H1 (cell line): ENCODE measurements at regions not wholly inside any gene's neighbourhood (a gene's known extent, or its start where the extent isn't known, plus 50 kb on each side); places are given as distances from the start of the nearest gene placed in this dataset.

Experiments used
- BCL11A ChIP-seq, 2 experiments: IDR thresholded peaks; one replicate each; pipeline ENCODE4 v1.6.1; 2011; ENCODE audit warnings: low read depth in 2 of 2, low read length in 2 of 2, mild to moderate bottlenecking in 2 of 2
- GABPA ChIP-seq: IDR thresholded peaks from 2 replicates; pipeline ENCODE4 v1.6.1; 2011; ENCODE audit warnings: mild to moderate bottlenecking, low read length, moderate library complexity, borderline replicate concordance; ENCODE audit not compliant: insufficient read depth
- MAFK ChIP-seq: IDR thresholded peaks from 2 replicates; pipeline ENCODE4 v1.6.1; 2012; ENCODE audit warnings: low read depth, mild to moderate bottlenecking, improper control_type of control experiment, low read length
- PHF8 ChIP-seq: fragments of 200-600 bp; sonication (generic); conservative IDR thresholded peaks from 2 replicates; pipeline ENCODE4 v1.7.1; 2012; ENCODE audit warnings: low read depth, mild to moderate bottlenecking, inconsistent platforms, low read length, moderate library complexity
- SP4 ChIP-seq: IDR thresholded peaks from 2 replicates; pipeline ENCODE4 v1.6.1; 2012; ENCODE audit warnings: low read length, inconsistent platforms
- TAF7 ChIP-seq: optimal IDR thresholded peaks from 2 replicates; pipeline ENCODE3; 2011; ENCODE audit warnings: low read depth, mild to moderate bottlenecking, inconsistent platforms, low read length, moderate library complexity, borderline replicate concordance
- USF2 ChIP-seq: IDR thresholded peaks from 2 replicates; pipeline ENCODE4 v1.6.1; 2011; ENCODE audit warnings: low read length, improper control_type of control experiment

DNA sequence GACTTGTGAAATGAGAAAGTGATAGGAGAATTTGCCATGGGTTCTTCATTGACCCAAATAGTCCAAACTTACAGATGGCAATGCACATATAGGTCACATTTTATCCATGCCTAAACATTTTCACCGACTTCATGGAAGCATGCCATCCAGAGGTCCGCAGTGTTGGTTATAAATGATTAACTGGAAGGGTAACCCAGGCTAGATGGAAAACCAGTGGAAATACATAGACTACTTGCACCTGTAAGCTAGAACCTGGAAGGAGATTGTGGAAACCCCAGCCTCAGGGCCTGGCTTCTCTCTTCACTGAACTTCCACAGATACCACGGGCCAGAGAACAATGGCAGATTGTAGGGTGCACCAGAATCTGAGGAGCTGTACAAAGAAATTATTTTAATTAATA, 103.8 kb upstream of the SYNDIG1 start (continued):
- no peak for TF ChIP-seq USF2
- no peak for TF ChIP-seq BCL11A (IDR thresholded peaks at IDR 0.05; ENCODE audit: low read depth in 2 of 2, low read length in 2 of 2)
- TF ChIP-seq SP4 = no peak
- TF ChIP-seq MAFK = no peak
- no peak for TF ChIP-seq TAF7
- TF ChIP-seq GABPA = no peak
- TF ChIP-seq PHF8 = no peak
